Neural progenitor cell (in vitro differentiated cells): ENCODE measurements at regions not wholly inside any gene's neighbourhood (a gene's known extent, or its start where the extent isn't known, plus 50 kb on each side); places are given as distances from the start of the nearest gene placed in this dataset.
"Not testable (repeated sequence)": the region's sequence is repeated elsewhere in the genome, so short reads cannot be mapped to it uniquely, and the experiment has no call there.

Experiments
- DNase-seq: peaks from one replicate; pipeline ENCODE4 v3.0.0-alpha.2; 2016; ENCODE audit warnings: low spot score
- H2AFZ ChIP-seq: fragments of 200-600 bp; sonication (generic); replicated peaks from 2 replicates; pipeline ENCODE4 v1.6.1; 2016; ENCODE audit warnings: antibody characterized with exemption
- H3F3A ChIP-seq: fragments of 200-600 bp; sonication (generic); 2 replicates; pipeline ENCODE4 v1.6.1; 2016; ENCODE audit warnings: antibody characterized with exemption, low read depth
- H3K27ac ChIP-seq: fragments of 200-600 bp; sonication (generic); 2 replicates; pipeline ENCODE4 v1.5.1; 2016; ENCODE audit warnings: mild to moderate bottlenecking
- H3K27me3 ChIP-seq: fragments of 200-600 bp; sonication (generic); 2 replicates; pipeline ENCODE4 v1.6.1; 2016; ENCODE audit warnings: mild to moderate bottlenecking, moderate library complexity
- H3K36me3 ChIP-seq: fragments of 200-600 bp; sonication (generic); 2 replicates; pipeline ENCODE4 v1.5.1; 2016
- H3K4me1 ChIP-seq: fragments of 200-600 bp; sonication (generic); 2 replicates; pipeline ENCODE4 v1.6.1; 2016; ENCODE audit warnings: mixed run types
- H3K4me2 ChIP-seq: fragments of 200-600 bp; sonication (generic); 2 replicates; pipeline ENCODE4 v1.6.1; 2016
- H3K4me3 ChIP-seq: fragments of 200-600 bp; sonication (generic); 2 replicates; pipeline ENCODE4 v1.5.1; 2016
- H3K79me2 ChIP-seq: fragments of 200-600 bp; sonication (generic); 2 replicates; pipeline ENCODE4 v1.6.1; 2016; ENCODE audit warnings: low read depth
- H3K9ac ChIP-seq: fragments of 200-600 bp; sonication (generic); 2 replicates; pipeline ENCODE4 v1.6.1; 2016
- H3K9me3 ChIP-seq: fragments of 200-600 bp; sonication (generic); 2 replicates; pipeline ENCODE4 v1.5.1; 2016; ENCODE audit warnings: low read depth
- H4K20me1 ChIP-seq: fragments of 200-600 bp; sonication (generic); 2 replicates; pipeline ENCODE4 v1.6.1; 2016; ENCODE audit warnings: low read depth
- H3K27ac Mint-ChIP-seq: 3 replicates; pipeline ENCODE4 v1.8.0; 2021; ENCODE audit warnings: mixed read lengths
- H3K27me3 Mint-ChIP-seq: 2 replicates; pipeline ENCODE4 v1.8.0; 2022; ENCODE audit warnings: low read depth, mild to moderate bottlenecking, inconsistent platforms, moderate library complexity, mixed read lengths; ENCODE audit not compliant: insufficient read depth
- H3K36me3 Mint-ChIP-seq: 3 replicates; pipeline ENCODE4 v1.8.0; 2021; ENCODE audit warnings: mixed read lengths
- H3K4me1 Mint-ChIP-seq: 3 replicates; pipeline ENCODE4 v1.8.0; 2021; ENCODE audit warnings: mixed read lengths
- H3K4me3 Mint-ChIP-seq: 3 replicates; pipeline ENCODE4 v1.8.0; 2021; ENCODE audit warnings: mild to moderate bottlenecking, moderate library complexity, mixed read lengths
- H3K9me3 Mint-ChIP-seq: 3 replicates; pipeline ENCODE4 v1.8.0; 2020; ENCODE audit warnings: mixed read lengths
- EZH2 ChIP-seq: fragments of 200-600 bp; sonication (generic); IDR thresholded peaks from 2 replicates; pipeline ENCODE4 v1.6.1; 2017; ENCODE audit warnings: antibody characterized with exemption, mild to moderate bottlenecking, moderate library complexity
- EZH2phosphoT487 ChIP-seq: fragments of 200-600 bp; sonication (generic); IDR thresholded peaks from 2 replicates; pipeline ENCODE4 v1.6.1; 2017; ENCODE audit warnings: antibody characterized with exemption
- TF ChIP-seq, protein P1 (sequence below): fragments of 200-600 bp; sonication (generic); IDR thresholded peaks from 2 replicates; pipeline ENCODE4 v1.5.1; 2017; ENCODE audit warnings: antibody characterized with exemption, mild to moderate bottlenecking

GRCh38 chrX:69060631-69061408 is 104.4 kb downstream of the PJA1 start:
- Histone ChIP-seq H3K4me2 (peak overlapping the region; percentile 22), H3K36me3 (no peaks in the 10 kb centered on the region), H3K27ac (no peak overlapping the region), H2AFZ (no peak overlapping the region), H3K4me1 (peaks cover 4% of the 10 kb centered on the region), H3K9ac (no peak overlapping the region), H4K20me1 (no peaks in the 10 kb centered on the region), H3F3A (no peaks in the 10 kb centered on the region), H3K79me2 (no peaks in the 10 kb centered on the region), H3K27me3 (no peaks in the 10 kb centered on the region), H3K4me3 (no peak overlapping the region), H3K9me3 (no peaks in the 10 kb centered on the region)
- TF ChIP-seq EZH2phosphoT487, result no peak
- TF ChIP-seq EZH2, result no peak
- TF ChIP-seq, protein P1, sequence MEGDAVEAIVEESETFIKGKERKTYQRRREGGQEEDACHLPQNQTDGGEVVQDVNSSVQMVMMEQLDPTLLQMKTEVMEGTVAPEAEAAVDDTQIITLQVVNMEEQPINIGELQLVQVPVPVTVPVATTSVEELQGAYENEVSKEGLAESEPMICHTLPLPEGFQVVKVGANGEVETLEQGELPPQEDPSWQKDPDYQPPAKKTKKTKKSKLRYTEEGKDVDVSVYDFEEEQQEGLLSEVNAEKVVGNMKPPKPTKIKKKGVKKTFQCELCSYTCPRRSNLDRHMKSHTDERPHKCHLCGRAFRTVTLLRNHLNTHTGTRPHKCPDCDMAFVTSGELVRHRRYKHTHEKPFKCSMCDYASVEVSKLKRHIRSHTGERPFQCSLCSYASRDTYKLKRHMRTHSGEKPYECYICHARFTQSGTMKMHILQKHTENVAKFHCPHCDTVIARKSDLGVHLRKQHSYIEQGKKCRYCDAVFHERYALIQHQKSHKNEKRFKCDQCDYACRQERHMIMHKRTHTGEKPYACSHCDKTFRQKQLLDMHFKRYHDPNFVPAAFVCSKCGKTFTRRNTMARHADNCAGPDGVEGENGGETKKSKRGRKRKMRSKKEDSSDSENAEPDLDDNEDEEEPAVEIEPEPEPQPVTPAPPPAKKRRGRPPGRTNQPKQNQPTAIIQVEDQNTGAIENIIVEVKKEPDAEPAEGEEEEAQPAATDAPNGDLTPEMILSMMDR, result peak; percentile 29
- Mint-ChIP-seq H3K4me3 (no peak overlapping the region), H3K27me3 (no peaks in the 10 kb centered on the region), H3K27ac (no peak overlapping the region), H3K9me3 (peaks cover 14% of the 10 kb centered on the region), H3K36me3 (no peaks in the 10 kb centered on the region), H3K4me1 (peaks cover 18% of the 10 kb centered on the region)
- peak; percentile 37 for DNase-seq

- no peaks in the 10 kb centered on the region for H4K20me1 ChIP-seq
- TF ChIP-seq EZH2phosphoT487 (no peak), EZH2 (no peak)
- TF ChIP-seq, protein P1, result no peak
- H3K4me2 ChIP-seq, result no peak overlapping the region
- no peak overlapping the region for H3K4me3 Mint-ChIP-seq
- no peak overlapping the region for H3K9ac ChIP-seq
- H3K27ac ChIP-seq, result no peak overlapping the region
- H3K9me3 Mint-ChIP-seq, result peaks cover 2% of the 10 kb centered on the region
- H2AFZ ChIP-seq, result no peak overlapping the region
- H3K79me2 ChIP-seq, result no peaks in the 10 kb centered on the region
- no peaks in the 10 kb centered on the region for H3K36me3 ChIP-seq
- H3K27me3 Mint-ChIP-seq, result no peaks in the 10 kb centered on the region
- no peak overlapping the region for H3K27ac Mint-ChIP-seq
- H3K36me3 Mint-ChIP-seq, result no peaks in the 10 kb centered on the region
- H3K4me3 ChIP-seq, result no peak overlapping the region
- peaks cover 11% of the 10 kb centered on the region for H3K4me1 Mint-ChIP-seq
- peaks cover under 1% of the 10 kb centered on the region for H3K4me1 ChIP-seq
- H3K9me3 ChIP-seq, result no peaks in the 10 kb centered on the region
- H3F3A ChIP-seq, result no peaks in the 10 kb centered on the region
- no peak for DNase-seq
- no peaks in the 10 kb centered on the region for H3K27me3 ChIP-seq
Measured at GRCh38 chrX:69055193-69055592, 110.1 kb downstream of the PJA1 start.

DNA sequence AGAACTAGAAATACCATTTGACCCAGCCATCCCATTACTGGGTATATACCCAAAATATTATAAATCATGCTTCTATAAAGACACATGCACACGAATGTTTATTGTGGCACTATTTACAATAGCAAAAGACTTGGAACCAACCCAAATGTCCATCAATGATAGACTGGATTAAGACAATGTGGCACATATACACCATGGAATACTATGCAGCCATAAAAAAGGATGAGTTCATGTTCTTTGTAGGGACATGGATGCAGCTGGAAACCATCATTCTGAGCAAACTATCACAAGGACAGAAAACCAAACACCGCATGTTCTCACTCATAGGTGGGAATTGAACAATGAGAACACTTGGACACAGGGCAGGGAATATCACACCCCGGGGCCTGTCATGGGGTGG is 110.8 kb downstream of the PJA1 start:
- not testable (repeated sequence) for H2AFZ ChIP-seq, H3K9me3 Mint-ChIP-seq, H3K9ac ChIP-seq, DNase-seq, H3K36me3 Mint-ChIP-seq, H3K27ac ChIP-seq, H3K27ac Mint-ChIP-seq, H3K4me2 ChIP-seq, H3K36me3 ChIP-seq, H3K79me2 ChIP-seq, H3K4me3 ChIP-seq, H3K4me3 Mint-ChIP-seq, H3K4me1 ChIP-seq, H3K9me3 ChIP-seq, H4K20me1 ChIP-seq, H3K4me1 Mint-ChIP-seq, H3K27me3 Mint-ChIP-seq, H3K27me3 ChIP-seq, H3F3A ChIP-seq

GRCh38 chrX:69051901-69052300 is 113.4 kb downstream of the PJA1 start:
- Histone ChIP-seq H3K4me3 (no peak overlapping the region), H3K9me3 (no peaks in the 10 kb centered on the region), H3K4me2 (no peak overlapping the region), H3F3A (no peaks in the 10 kb centered on the region), H3K79me2 (no peaks in the 10 kb centered on the region), H3K27ac (no peak overlapping the region), H3K4me1 (no peaks in the 10 kb centered on the region), H4K20me1 (no peaks in the 10 kb centered on the region), H3K9ac (no peak overlapping the region), H3K27me3 (no peaks in the 10 kb centered on the region), H3K36me3 (no peaks in the 10 kb centered on the region), H2AFZ (no peak overlapping the region)
- no peaks in the 10 kb centered on the region for H3K27me3 Mint-ChIP-seq
- H3K27ac Mint-ChIP-seq, result no peak overlapping the region
- TF ChIP-seq, protein P1, result no peak
- no peak for TF ChIP-seq EZH2
- TF ChIP-seq EZH2phosphoT487, result no peak
- H3K4me1 Mint-ChIP-seq, result no peaks in the 10 kb centered on the region
- no peaks in the 10 kb centered on the region for H3K36me3 Mint-ChIP-seq
- H3K9me3 Mint-ChIP-seq, result peaks cover 2% of the 10 kb centered on the region
- DNase-seq, result no peak
- no peak overlapping the region for H3K4me3 Mint-ChIP-seq
